ENCODE measurements at regions not wholly inside any gene's neighbourhood (a gene's known extent, or its start where the extent isn't known, plus 50 kb on each side); places are given as distances from the start of the nearest gene placed in this dataset.

- no peak for DNase-seq (ENCODE audit: extremely low spot score, unreplicated experiment)
- TF ChIP-seq CTCF (IDR thresholded peaks at IDR 0.05): no peak
- no peak overlapping the region for H3K27ac Mint-ChIP-seq (ENCODE audit: unreplicated experiment)
- H3K4me3 Mint-ChIP-seq (ENCODE audit: unreplicated experiment): no peak overlapping the region
- H3K36me3 Mint-ChIP-seq (ENCODE audit: unreplicated experiment): no peaks in the 10 kb centered on the region
- H3K27me3 Mint-ChIP-seq (ENCODE audit: unreplicated experiment): peaks cover 3% of the 10 kb centered on the region
- H3K4me1 Mint-ChIP-seq (ENCODE audit: unreplicated experiment): no peaks in the 10 kb centered on the region
- no peaks in the 10 kb centered on the region for H3K9me3 Mint-ChIP-seq (ENCODE audit: unreplicated experiment)
Observed at GRCh38 chr5:176131771-176132170, 106.5 kb upstream of the SIMC1 start.

GRCh38 chr5:176132471-176133288 lies 105.5 kb upstream of the SIMC1 start:
- Mint-ChIP-seq H3K4me3 (ENCODE audit: unreplicated experiment) (no peak overlapping the region), H3K9me3 (ENCODE audit: unreplicated experiment) (no peaks in the 10 kb centered on the region), H3K27me3 (ENCODE audit: unreplicated experiment) (peaks cover 3% of the 10 kb centered on the region), H3K36me3 (ENCODE audit: unreplicated experiment) (no peaks in the 10 kb centered on the region), H3K4me1 (ENCODE audit: unreplicated experiment) (no peaks in the 10 kb centered on the region), H3K27ac (ENCODE audit: unreplicated experiment) (no peak overlapping the region)
- no peak for DNase-seq (ENCODE audit: extremely low spot score, unreplicated experiment)
- TF ChIP-seq CTCF (IDR thresholded peaks at IDR 0.05): no peak

GRCh38 chr5:176133289-176133870 lies 104.8 kb upstream of the SIMC1 start:
- TF ChIP-seq CTCF (IDR thresholded peaks at IDR 0.05): no peak
- Mint-ChIP-seq H3K36me3 (ENCODE audit: unreplicated experiment) (no peaks in the 10 kb centered on the region), H3K4me3 (ENCODE audit: unreplicated experiment) (no peak overlapping the region), H3K27me3 (ENCODE audit: unreplicated experiment) (peaks cover 3% of the 10 kb centered on the region), H3K27ac (ENCODE audit: unreplicated experiment) (no peak overlapping the region), H3K4me1 (ENCODE audit: unreplicated experiment) (no peaks in the 10 kb centered on the region), H3K9me3 (ENCODE audit: unreplicated experiment) (no peaks in the 10 kb centered on the region)
- no peak for DNase-seq (ENCODE audit: extremely low spot score, unreplicated experiment)

- no peak for DNase-seq (ENCODE audit: extremely low spot score, unreplicated experiment)
- H3K27ac Mint-ChIP-seq (ENCODE audit: unreplicated experiment): no peak overlapping the region
Observed at GRCh38 chr5:176133877-176134276, 104.3 kb upstream of the SIMC1 start.

More at GRCh38 chr5:176133877-176134276, 104.3 kb upstream of the SIMC1 start:
- no peak overlapping the region for H3K4me3 Mint-ChIP-seq (ENCODE audit: unreplicated experiment)
- peaks cover 3% of the 10 kb centered on the region for H3K27me3 Mint-ChIP-seq (ENCODE audit: unreplicated experiment)
- no peaks in the 10 kb centered on the region for H3K36me3 Mint-ChIP-seq (ENCODE audit: unreplicated experiment)
- H3K4me1 Mint-ChIP-seq (ENCODE audit: unreplicated experiment): no peaks in the 10 kb centered on the region
- no peak for TF ChIP-seq CTCF (IDR thresholded peaks at IDR 0.05)
- H3K9me3 Mint-ChIP-seq (ENCODE audit: unreplicated experiment): no peaks in the 10 kb centered on the region
